BE2C (cell line): ENCODE measurements at regions not wholly inside any gene's neighbourhood (a gene's known extent, or its start where the extent isn't known, plus 50 kb on each side); places are given as distances from the start of the nearest gene placed in this dataset.
A peak's percentile ranks its signal among the peaks of the same experiment; 100 is the strongest.

ENCODE experiments used
- DNase-seq: peaks from one replicate; pipeline ENCODE4 v3.0.0-alpha.2; 2020
- H3K27me3 ChIP-seq: fragments of 250-450 bp; sonication (Bioruptor Pico); 2 replicates; pipeline ENCODE4 v1.5.1; 2020; ENCODE audit warnings: mild to moderate bottlenecking
- H3K36me3 ChIP-seq: fragments of 250-450 bp; sonication (Bioruptor Pico); 2 replicates; pipeline ENCODE4 v1.5.1; 2020; ENCODE audit warnings: mild to moderate bottlenecking
- H3K4me1 ChIP-seq: fragments of 250-450 bp; sonication (Bioruptor Pico); 2 replicates; pipeline ENCODE4 v1.5.1; 2020
- H3K4me3 ChIP-seq: 2 replicates; pipeline ENCODE4 v1.5.1; 2011; ENCODE audit warnings: low read depth, low read length
- H3K9me3 ChIP-seq: fragments of 250-450 bp; sonication (Bioruptor Pico); 2 replicates; pipeline ENCODE4 v1.5.1; 2020
- TF ChIP-seq, protein P1 (sequence below): IDR thresholded peaks from 2 replicates; pipeline ENCODE4 v1.5.1; 2012; ENCODE audit warnings: mild to moderate bottlenecking, low read depth, low read length

DNA sequence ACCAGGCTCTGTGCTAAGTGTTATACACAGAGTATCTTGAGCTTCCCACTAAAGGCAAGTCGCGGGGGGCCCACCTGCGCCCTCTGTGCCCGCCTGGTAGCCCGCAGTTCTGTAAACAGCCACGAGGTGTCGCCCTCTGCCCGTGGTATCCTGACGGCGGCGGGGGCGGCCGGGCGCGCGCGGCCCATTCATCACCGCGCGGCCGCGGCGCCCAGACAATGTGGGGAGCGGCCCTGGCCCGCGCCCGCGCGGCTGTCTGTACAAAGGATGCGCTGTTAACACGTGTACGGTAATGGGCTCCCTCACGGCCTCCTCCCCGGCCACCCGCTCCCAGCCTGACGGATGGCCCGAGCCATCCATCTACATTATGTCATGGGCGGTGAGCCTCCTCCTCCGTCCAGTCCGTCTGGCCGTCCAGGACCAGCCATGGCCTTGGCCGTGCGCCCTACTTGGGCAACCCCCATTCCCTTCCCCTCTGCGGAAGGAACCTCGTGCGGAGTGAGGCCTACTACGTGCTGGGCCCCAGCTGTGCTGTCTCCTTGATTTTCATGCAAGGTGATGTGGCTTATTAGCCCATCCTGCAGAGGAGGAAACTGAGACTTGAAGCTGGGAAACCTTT is 99.4 kb downstream of the MIAT start:
- Histone ChIP-seq H3K27me3 (no peaks in the 10 kb centered on the region), H3K4me1 (no peaks in the 10 kb centered on the region), H3K36me3 (no peaks in the 10 kb centered on the region), H3K4me3 (peak overlapping the region; percentile 48), H3K9me3 (peaks cover 3% of the 10 kb centered on the region)
- DNase-seq, result peak; percentile 75
- TF ChIP-seq, protein P1, sequence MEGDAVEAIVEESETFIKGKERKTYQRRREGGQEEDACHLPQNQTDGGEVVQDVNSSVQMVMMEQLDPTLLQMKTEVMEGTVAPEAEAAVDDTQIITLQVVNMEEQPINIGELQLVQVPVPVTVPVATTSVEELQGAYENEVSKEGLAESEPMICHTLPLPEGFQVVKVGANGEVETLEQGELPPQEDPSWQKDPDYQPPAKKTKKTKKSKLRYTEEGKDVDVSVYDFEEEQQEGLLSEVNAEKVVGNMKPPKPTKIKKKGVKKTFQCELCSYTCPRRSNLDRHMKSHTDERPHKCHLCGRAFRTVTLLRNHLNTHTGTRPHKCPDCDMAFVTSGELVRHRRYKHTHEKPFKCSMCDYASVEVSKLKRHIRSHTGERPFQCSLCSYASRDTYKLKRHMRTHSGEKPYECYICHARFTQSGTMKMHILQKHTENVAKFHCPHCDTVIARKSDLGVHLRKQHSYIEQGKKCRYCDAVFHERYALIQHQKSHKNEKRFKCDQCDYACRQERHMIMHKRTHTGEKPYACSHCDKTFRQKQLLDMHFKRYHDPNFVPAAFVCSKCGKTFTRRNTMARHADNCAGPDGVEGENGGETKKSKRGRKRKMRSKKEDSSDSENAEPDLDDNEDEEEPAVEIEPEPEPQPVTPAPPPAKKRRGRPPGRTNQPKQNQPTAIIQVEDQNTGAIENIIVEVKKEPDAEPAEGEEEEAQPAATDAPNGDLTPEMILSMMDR, result peak; percentile 69

GRCh38 chr22:26757496-26757895 is 100.1 kb downstream of the MIAT start:
- TF ChIP-seq, protein P1, result no peak
- H3K9me3 ChIP-seq, result peaks cover 3% of the 10 kb centered on the region
- H3K36me3 ChIP-seq, result no peaks in the 10 kb centered on the region
- H3K4me3 ChIP-seq, result no peak overlapping the region
- no peaks in the 10 kb centered on the region for H3K4me1 ChIP-seq
- no peak for DNase-seq
- no peaks in the 10 kb centered on the region for H3K27me3 ChIP-seq

- no peaks in the 10 kb centered on the region for H3K9me3 ChIP-seq
- DNase-seq, result no peak
- H3K27me3 ChIP-seq, result no peaks in the 10 kb centered on the region
- no peaks in the 10 kb centered on the region for H3K36me3 ChIP-seq
- H3K4me3 ChIP-seq, result no peak overlapping the region
- TF ChIP-seq, protein P1, result no peak
- no peaks in the 10 kb centered on the region for H3K4me1 ChIP-seq
Measured at GRCh38 chr22:26762503-26763472, 105.4 kb downstream of the MIAT start.

- no peaks in the 10 kb centered on the region for H3K9me3 ChIP-seq
- no peak overlapping the region for H3K4me3 ChIP-seq
- TF ChIP-seq, protein P1, result no peak
- H3K36me3 ChIP-seq, result no peaks in the 10 kb centered on the region
- no peaks in the 10 kb centered on the region for H3K4me1 ChIP-seq
- no peaks in the 10 kb centered on the region for H3K27me3 ChIP-seq
- no peak for DNase-seq
Measured at GRCh38 chr22:26763633-26764361, 106.4 kb downstream of the MIAT start.

DNA sequence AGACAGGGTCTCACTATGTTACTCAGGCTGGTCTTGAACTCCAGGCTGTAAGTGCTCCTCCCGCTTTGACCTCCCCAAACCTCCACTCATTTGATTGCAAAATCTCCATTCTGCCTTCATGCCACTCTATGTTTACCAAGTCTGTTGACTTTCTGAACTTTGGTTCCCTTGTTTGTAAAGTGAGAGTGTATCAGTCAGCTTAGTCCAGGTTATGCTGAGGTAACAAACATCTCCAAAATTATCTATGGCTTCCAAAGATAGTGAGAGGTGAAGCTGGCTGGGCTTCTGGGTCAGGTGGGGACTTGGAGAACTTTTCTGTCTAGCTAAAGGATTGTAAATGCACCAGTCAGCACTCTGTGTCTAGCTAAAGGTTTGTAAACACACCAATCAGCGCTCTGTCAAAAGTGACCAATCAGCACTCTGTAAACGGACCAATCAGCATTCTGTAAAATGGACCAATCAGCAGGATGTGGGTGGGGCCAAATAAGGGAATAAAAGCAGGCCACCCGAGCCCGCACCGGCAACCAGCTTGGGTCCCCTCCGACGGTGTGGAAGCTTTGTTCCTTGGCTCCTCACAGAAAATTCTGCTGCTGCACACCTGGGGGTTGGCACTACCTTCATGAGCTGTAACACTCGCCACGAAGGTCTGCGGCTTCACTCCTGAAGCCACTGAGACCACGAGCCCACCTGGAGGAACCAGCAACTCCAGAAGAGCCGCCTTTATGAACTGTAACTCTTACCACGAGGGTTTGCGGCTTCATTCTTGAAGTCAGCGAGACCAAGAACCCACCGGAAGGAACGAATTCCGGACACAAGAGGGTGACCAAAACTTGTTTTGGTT is 109.3 kb downstream of the MIAT start:
- Histone ChIP-seq H3K4me3 (no peak overlapping the region), H3K27me3 (no peaks in the 10 kb centered on the region), H3K9me3 (no peaks in the 10 kb centered on the region), H3K36me3 (no peaks in the 10 kb centered on the region), H3K4me1 (no peaks in the 10 kb centered on the region)
- DNase-seq, result no peak
- TF ChIP-seq, protein P1, result no peak
